Heart right ventricle (tissue), 16 donors: ENCODE measurements at regions not wholly inside any gene's neighbourhood (a gene's known extent, or its start where the extent isn't known, plus 50 kb on each side); places are given as distances from the start of the nearest gene placed in this dataset.

Experiments used
- ATAC-seq, 8 donors: fragments of 200-7000 bp; cut with Tn5 transposase; one replicate each; pipeline ENCODE4 v1.9.1; 2020; ENCODE audit warnings: mild to moderate bottlenecking in 8 of 8, moderate library complexity in 8 of 8, moderate number of reproducible peaks in 1 of 8
- DNase-seq, 2 donors: peaks; one replicate each; pipeline ENCODE4 v3.0.0-alpha.2; 2020
- H3K27ac ChIP-seq, 10 donors: fragments of 200-600 bp; sonication (generic) in 2 of 10; one replicate each; pipeline versions ENCODE4 v1.5.0 to v1.8.0; 2020 to 2022; ENCODE audit warnings: mild to moderate bottlenecking in 3 of 10
- H3K27me3 ChIP-seq, 7 donors: fragments of 200-600 bp; one replicate each; pipeline ENCODE4 v1.8.0; 2021 to 2022; ENCODE audit warnings: mild to moderate bottlenecking in 2 of 7
- H3K36me3 ChIP-seq, 9 donors: fragments of 200-600 bp; sonication (generic) in 1 of 9; one replicate each; pipeline versions ENCODE4 v1.5.0 to v1.8.0; 2020 to 2022; ENCODE audit warnings: mild to moderate bottlenecking in 2 of 9
- H3K4me1 ChIP-seq, 9 donors: fragments of 200-600 bp; sonication (generic) in 1 of 9; one replicate each; pipeline versions ENCODE4 v1.5.0 to v1.8.0; 2020 to 2022; ENCODE audit warnings: mild to moderate bottlenecking in 4 of 9
- H3K4me3 ChIP-seq, 10 donors: fragments of 200-600 bp; sonication (generic) in 2 of 10; one replicate each; pipeline versions ENCODE4 v1.5.0 to v1.8.0; 2020 to 2022; ENCODE audit warnings: mild to moderate bottlenecking in 7 of 10, moderate library complexity in 2 of 10
- H3K9me3 ChIP-seq, 11 donors: fragments of 200-600 bp in 10 of 11; sonication (generic) in 2 of 11; one replicate each; pipeline versions ENCODE4 v1.5.0 to v1.8.0; 2013 to 2022; ENCODE audit warnings: mild to moderate bottlenecking in 2 of 11, control low read depth in 1 of 11, moderate library complexity in 1 of 11
- CTCF ChIP-seq, 9 donors: fragments of 200-600 bp; sonication (generic) in 2 of 9; IDR thresholded peaks; one replicate each; pipeline versions ENCODE4 v1.5.0 to v1.8.0; 2021 to 2022; ENCODE audit warnings: antibody characterized with exemption in 9 of 9, mild to moderate bottlenecking in 5 of 9, moderate library complexity in 1 of 9
- WGBS, 2 donors: extraction: QIAGEN DNeasy Blood & Tissue Kit; methylation state at CpG; one replicate each; pipeline ENCODE4 v1.1.7; 2013; ENCODE audit warnings: inconsistent platforms in 1 of 2; 5-methylcytosine and 5-hydroxymethylcytosine counted together
- intact Hi-C, 10 donors: fragments of 100-400 bp; cut with DNase I; formaldehyde crosslinking; loops; one replicate each; pipeline versions ENCODE4 v1.11.1 to v1.14.2; 2022
- donor health status: Arrhythmogenic right ventricular cardiomyopathy.
- donor health status: ischemic (EF 13 %, LVEDD 7.1; RV severe dilation, severe dysfunction).
- donor health status: healthy with polysubstance abuse.
- donor health status: DM: no; HTN: yes; CAD: no.
- donor health status: DM: no; HTN: no; CAD: no.
- donor health status: ischemic (EF 25% LVEDD 6.9; RV normal size, moderate dysfunction).
- donor health status: ischemic (EF 25% LVEDD 5.7; RV mildly dilated, moderate dysfunction).
- donor health status: healthy.
- donor health status: DM: yes; HTN: yes; CAD: no.
- donor health status: Ischemic cardiomyopathy.
- donor health status: ischemic (EF 35%, LVEDD 5.7; RV mildly dilated, moderate dysfunction).
- donor health status: nonischemic (EF 11% LVEDD 7.7; RV severe dilation, severe dysfunction).
- donor health status: DM: yes; HTN: yes; CAD: no.
- donor health status: PGD.
- donor health status: ischemic (EF 29% LVEDD 5.4; RV normal size, mild dysfunction).
- donor health status: nonischemic (EF 23%, LVEDD 6.1; RV moderate dilation, normal function).

GRCh38 chr6:97925504-97925903 is 642.5 kb upstream of the MMS22L start:
- intact Hi-C loops = no loop called here
- Histone ChIP-seq H3K4me1 (no peaks in the 10 kb centered on the region), H3K27ac (no peak overlapping the region), H3K9me3 (no peaks in the 10 kb centered on the region), H3K36me3 (no peaks in the 10 kb centered on the region), H3K27me3 (no peaks in the 10 kb centered on the region), H3K4me3 (no peak overlapping the region)
- ATAC-seq = no peak
- no peak for DNase-seq
- 64 to 77% methylated on average over 2 of the region's 2 CpGs for WGBS, 2 donors
- no peak for TF ChIP-seq CTCF (IDR thresholded peaks at IDR 0.05)

GRCh38 chr6:97939440-97940168 is 656.6 kb upstream of the MMS22L start:
- Histone ChIP-seq H3K27ac (no peak overlapping the region), H3K4me1 (no peaks in the 10 kb centered on the region), H3K36me3 (no peaks in the 10 kb centered on the region), H3K27me3 (no peaks in the 10 kb centered on the region), H3K4me3 (no peak overlapping the region), H3K9me3 (no peaks in the 10 kb centered on the region)
- ATAC-seq (no peak), DNase-seq (no peak)
- TF ChIP-seq CTCF (IDR thresholded peaks at IDR 0.05) = no peak
- intact Hi-C loops = no loop called here
- 58% methylated on average over 3 of the region's 3 CpGs for WGBS, 2 donors

GRCh38 chr6:97947841-97948240 is 664.8 kb upstream of the MMS22L start:
- DNase-seq (peak in 1 of 2 donors; percentile 58), ATAC-seq (peak in 6 of 8 donors; percentile 42 to 89 (median 77))
- WGBS, 2 donors = 15% methylated on average over 3 of the region's 3 CpGs
- H3K27ac ChIP-seq = no peak overlapping the region
- TF ChIP-seq CTCF (IDR thresholded peaks at IDR 0.05) = no peak
- no peaks in the 10 kb centered on the region for H3K27me3 ChIP-seq
- H3K36me3 ChIP-seq = no peaks in the 10 kb centered on the region
- intact Hi-C loops = no loop called here
- no peaks in the 10 kb centered on the region for H3K9me3 ChIP-seq
- no peak overlapping the region for H3K4me3 ChIP-seq
- H3K4me1 ChIP-seq = peaks cover 0 to 13% (median 0%) of the 10 kb centered on the region in 9 donors

- no peak for TF ChIP-seq CTCF (IDR thresholded peaks at IDR 0.05)
- intact Hi-C loops = no loop called here
- H3K9me3 ChIP-seq = peaks cover 0 to 11% (median 0%) of the 10 kb centered on the region in 11 donors
- H3K4me1 ChIP-seq = peaks cover 0 to 3% (median 0%) of the 10 kb centered on the region in 9 donors
- H3K27ac ChIP-seq = no peak overlapping the region
- H3K36me3 ChIP-seq = no peaks in the 10 kb centered on the region
- DNase-seq (peak; percentile 4 to 15), ATAC-seq (peak in 6 of 8 donors; percentile 46 to 89 (median 80))
- WGBS, 2 donors = 84 to 88% methylated on average over 8 of the region's 8 CpGs
- H3K27me3 ChIP-seq = no peaks in the 10 kb centered on the region
- H3K4me3 ChIP-seq = no peak overlapping the region
These were observed 675.1 kb upstream of the MMS22L start for GRCh38 chr6:97958134-97958533.
